Left lung (tissue), 4 donors: ENCODE measurements at regions not wholly inside any gene's neighbourhood (a gene's known extent, or its start where the extent isn't known, plus 50 kb on each side); places are given as distances from the start of the nearest gene placed in this dataset.

ENCODE experiments used
- ATAC-seq: fragments of 200-7000 bp; cut with Tn5 transposase; one replicate; pipeline ENCODE4 v1.9.1; 2020; ENCODE audit warnings: moderate library complexity
- DNase-seq, 4 donors: peaks; one replicate each; pipeline ENCODE4 v3.0.0-alpha.2; 2013 to 2020
- H3K27ac ChIP-seq, 2 donors: fragments of 200-600 bp; sonication (generic) in 1 of 2; one replicate each; pipeline versions ENCODE4 v1.5.0 to v1.8.0; 2020 to 2021
- H3K27me3 ChIP-seq, 2 donors: fragments of 200-600 bp; sonication (generic) in 1 of 2; one replicate each; pipeline versions ENCODE4 v1.5.0 to v1.8.0; 2020 to 2021
- H3K36me3 ChIP-seq, 2 donors: fragments of 200-600 bp; sonication (generic) in 1 of 2; one replicate each; pipeline versions ENCODE4 v1.5.0 to v1.8.0; 2020 to 2021
- H3K4me1 ChIP-seq, 2 donors: fragments of 200-600 bp; one replicate each; pipeline ENCODE4 v1.8.0; 2021
- H3K4me3 ChIP-seq, 2 donors: fragments of 200-600 bp; sonication (generic) in 1 of 2; one replicate each; pipeline versions ENCODE4 v1.5.0 to v1.8.0; 2020 to 2021; ENCODE audit warnings: mild to moderate bottlenecking in 1 of 2
- H3K9me3 ChIP-seq, 2 donors: fragments of 200-600 bp; sonication (generic) in 1 of 2; one replicate each; pipeline versions ENCODE4 v1.5.0 to v1.8.0; 2020 to 2021
- intact Hi-C, 2 donors: fragments of 100-400 bp; cut with DNase I; formaldehyde crosslinking; loops; one replicate each; pipeline versions ENCODE4 v1.11.2 to v1.14.2; 2022
- TF ChIP-seq, protein P1 (sequence below), 2 donors: fragments of 200-600 bp; sonication (generic) in 1 of 2; IDR thresholded peaks; one replicate each; pipeline versions ENCODE4 v1.5.0 to v1.8.0; 2021; ENCODE audit warnings: antibody characterized with exemption in 2 of 2
- donor health status: DM: no; HTN: yes; CAD: no.
- donor health status: DM: no; HTN: no; CAD: no.

DNA sequence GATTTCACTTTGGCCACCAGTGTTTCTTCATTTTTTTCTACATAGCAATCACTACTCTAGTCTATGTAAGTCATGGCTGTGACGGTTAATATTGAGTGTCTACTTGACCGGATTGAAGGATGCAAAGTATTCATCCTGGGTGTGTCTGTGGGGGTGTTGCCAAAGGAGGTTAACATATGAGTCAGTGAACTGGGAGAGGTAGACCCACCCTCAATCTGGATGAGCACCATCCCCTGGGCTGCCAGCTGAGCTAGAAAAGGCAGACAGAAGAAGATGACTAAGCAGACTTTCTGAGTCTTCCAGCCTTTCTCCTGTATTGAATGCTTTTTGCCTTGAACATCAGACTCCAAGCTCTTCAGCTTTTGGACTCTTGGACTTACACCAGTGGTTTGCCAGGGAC lies 265.0 kb upstream of the SLC8A1 start:
- Histone ChIP-seq H3K9me3 (no peaks in the 10 kb centered on the region), H3K4me3 (no peak overlapping the region), H3K27me3 (no peaks in the 10 kb centered on the region), H3K27ac (no peak overlapping the region), H3K36me3 (no peaks in the 10 kb centered on the region), H3K4me1 (no peaks in the 10 kb centered on the region)
- TF ChIP-seq, protein P1, sequence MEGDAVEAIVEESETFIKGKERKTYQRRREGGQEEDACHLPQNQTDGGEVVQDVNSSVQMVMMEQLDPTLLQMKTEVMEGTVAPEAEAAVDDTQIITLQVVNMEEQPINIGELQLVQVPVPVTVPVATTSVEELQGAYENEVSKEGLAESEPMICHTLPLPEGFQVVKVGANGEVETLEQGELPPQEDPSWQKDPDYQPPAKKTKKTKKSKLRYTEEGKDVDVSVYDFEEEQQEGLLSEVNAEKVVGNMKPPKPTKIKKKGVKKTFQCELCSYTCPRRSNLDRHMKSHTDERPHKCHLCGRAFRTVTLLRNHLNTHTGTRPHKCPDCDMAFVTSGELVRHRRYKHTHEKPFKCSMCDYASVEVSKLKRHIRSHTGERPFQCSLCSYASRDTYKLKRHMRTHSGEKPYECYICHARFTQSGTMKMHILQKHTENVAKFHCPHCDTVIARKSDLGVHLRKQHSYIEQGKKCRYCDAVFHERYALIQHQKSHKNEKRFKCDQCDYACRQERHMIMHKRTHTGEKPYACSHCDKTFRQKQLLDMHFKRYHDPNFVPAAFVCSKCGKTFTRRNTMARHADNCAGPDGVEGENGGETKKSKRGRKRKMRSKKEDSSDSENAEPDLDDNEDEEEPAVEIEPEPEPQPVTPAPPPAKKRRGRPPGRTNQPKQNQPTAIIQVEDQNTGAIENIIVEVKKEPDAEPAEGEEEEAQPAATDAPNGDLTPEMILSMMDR (IDR thresholded peaks at IDR 0.05), result no peak
- intact Hi-C loops, result no loop called here
- ATAC-seq (peak; percentile 63), DNase-seq (peak in 1 of 4 donors; percentile 34)

DNA sequence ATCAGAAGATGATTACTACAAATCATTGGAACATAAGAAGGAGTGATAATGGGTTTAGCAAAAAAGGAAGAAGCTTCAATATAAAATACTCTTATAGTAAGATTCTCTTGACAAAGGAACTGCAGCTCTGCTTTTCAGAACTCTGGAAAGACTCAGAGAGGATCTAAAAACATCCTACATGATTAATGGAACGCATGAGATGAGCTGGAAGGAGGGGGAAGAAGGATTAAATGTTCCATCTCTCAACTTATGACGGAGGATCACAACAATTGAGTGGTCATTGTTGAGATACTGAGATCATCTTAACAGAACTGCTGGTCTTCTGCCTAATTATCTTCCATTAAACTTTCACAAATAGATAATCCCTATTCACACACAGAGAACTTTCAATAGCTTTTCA lies 267.5 kb upstream of the SLC8A1 start:
- intact Hi-C loops, result no loop called here
- TF ChIP-seq, protein P1 (IDR thresholded peaks at IDR 0.05), result no peak
- no peak for ATAC-seq

DNA sequence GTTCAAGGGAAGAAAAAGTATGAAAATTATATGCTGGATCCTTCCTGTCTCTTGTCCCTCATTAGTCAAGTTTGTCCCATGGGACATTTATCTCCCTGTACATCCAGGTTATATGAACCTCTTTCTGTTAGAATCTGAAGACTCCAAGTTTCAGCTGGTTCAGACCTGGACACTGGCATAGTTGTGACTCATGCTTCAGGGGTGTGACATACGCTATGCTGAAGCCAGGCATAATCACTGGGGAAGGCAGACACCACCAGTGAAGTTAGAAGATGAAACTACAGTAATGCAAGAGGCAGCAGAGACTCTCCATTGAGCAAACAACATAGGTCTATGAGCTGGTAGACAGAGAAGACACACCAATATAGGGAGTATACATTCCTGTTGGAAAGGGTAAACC lies 269.7 kb upstream of the SLC8A1 start:
- DNase-seq, result no peak
- intact Hi-C loops, result no loop called here
- Histone ChIP-seq H3K4me1 (no peaks in the 10 kb centered on the region), H3K27me3 (no peaks in the 10 kb centered on the region), H3K36me3 (no peaks in the 10 kb centered on the region), H3K4me3 (no peak overlapping the region), H3K9me3 (no peaks in the 10 kb centered on the region), H3K27ac (no peak overlapping the region)
- ATAC-seq, result no peak
- TF ChIP-seq, protein P1 (IDR thresholded peaks at IDR 0.05), result no peak

More for the DNA sequence above, 267.5 kb upstream of the SLC8A1 start:
- Histone ChIP-seq H3K4me1 (no peaks in the 10 kb centered on the region), H3K36me3 (no peaks in the 10 kb centered on the region), H3K27ac (no peak overlapping the region), H3K4me3 (no peak overlapping the region), H3K9me3 (no peaks in the 10 kb centered on the region), H3K27me3 (no peaks in the 10 kb centered on the region)
- no peak for DNase-seq

DNA sequence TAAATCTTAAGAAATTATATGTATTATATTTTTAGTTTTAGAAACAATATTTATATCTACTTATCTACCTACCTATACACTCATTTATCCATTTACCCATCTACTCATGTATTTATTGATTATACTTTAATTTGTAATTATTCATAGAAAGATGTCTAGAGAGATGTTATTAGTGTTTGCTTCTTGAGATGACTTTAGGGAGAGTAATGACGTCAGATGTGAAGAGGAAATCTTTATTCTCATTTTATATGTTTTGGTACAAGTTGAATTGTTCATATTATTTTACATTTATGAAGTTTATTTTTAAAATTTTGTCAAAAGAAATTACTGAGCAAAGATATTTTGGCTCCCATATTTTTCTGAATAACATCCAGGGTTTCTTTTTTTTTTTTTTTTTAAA lies 271.3 kb upstream of the SLC8A1 start:
- no peaks in the 10 kb centered on the region for H3K9me3 ChIP-seq
- no peak overlapping the region for H3K4me3 ChIP-seq
- no peak for ATAC-seq
- no peak overlapping the region for H3K27ac ChIP-seq
- no peaks in the 10 kb centered on the region for H3K27me3 ChIP-seq
- intact Hi-C loops, result no loop called here
- no peaks in the 10 kb centered on the region for H3K36me3 ChIP-seq
- H3K4me1 ChIP-seq, result no peaks in the 10 kb centered on the region
- DNase-seq, result no peak
- TF ChIP-seq, protein P1 (IDR thresholded peaks at IDR 0.05), result no peak

DNA sequence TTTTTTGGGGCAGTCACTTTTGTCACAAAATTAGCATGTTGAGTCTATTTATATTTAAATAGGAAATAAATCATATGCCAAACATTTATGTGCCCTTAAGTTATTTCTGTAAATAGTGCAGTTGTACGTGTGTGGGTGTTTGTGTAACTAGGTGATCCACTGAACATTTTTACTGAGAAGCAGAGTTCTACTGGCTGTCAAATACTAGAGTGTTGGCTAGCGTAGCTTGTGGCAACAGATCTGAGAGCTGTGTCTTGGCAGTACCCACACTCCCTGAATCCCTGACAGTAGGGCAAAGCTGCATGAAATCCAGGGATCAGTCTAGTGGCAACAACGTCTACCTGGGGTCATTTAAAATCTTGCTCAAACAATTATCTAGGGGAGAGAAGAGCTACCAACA lies 273.1 kb upstream of the SLC8A1 start:
- H3K36me3 ChIP-seq, result no peaks in the 10 kb centered on the region
- ATAC-seq (no peak), DNase-seq (no peak)
- intact Hi-C loops, result no loop called here
- no peaks in the 10 kb centered on the region for H3K9me3 ChIP-seq
- H3K4me1 ChIP-seq, result no peaks in the 10 kb centered on the region
- H3K27ac ChIP-seq, result no peak overlapping the region
- no peaks in the 10 kb centered on the region for H3K27me3 ChIP-seq
- no peak overlapping the region for H3K4me3 ChIP-seq
- TF ChIP-seq, protein P1 (IDR thresholded peaks at IDR 0.05), result no peak
